ENCODE measurements at regions not wholly inside any gene's neighbourhood (a gene's known extent, or its start where the extent isn't known, plus 50 kb on each side); places are given as distances from the start of the nearest gene placed in this dataset.

DNA sequence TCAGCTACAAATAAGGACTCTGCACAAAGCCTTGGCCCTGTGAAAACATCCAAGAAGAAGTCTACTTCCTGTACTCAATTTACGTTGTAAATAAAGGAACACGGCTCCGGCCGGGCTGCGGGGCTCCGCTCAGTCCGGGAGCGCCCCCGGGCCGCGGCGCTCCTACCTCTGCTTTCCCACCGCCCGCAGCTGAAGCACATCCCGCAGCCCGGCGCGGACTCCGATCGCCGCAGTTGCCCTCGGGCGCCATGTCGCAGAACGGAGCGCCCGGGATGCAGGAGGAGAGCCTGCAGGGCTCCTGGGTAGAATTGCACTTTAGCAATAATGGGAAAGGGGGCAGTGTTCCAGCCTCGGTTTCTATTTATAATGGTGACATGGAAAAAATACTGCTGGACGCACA is 502.3 kb upstream of the FOXG1 start:
- Histone ChIP-seq H3K27me3 (ENCODE audit: control insufficient read depth in 3 of 3, insufficient read depth in 3 of 3, low read length in 3 of 3) (no peaks in the 10 kb centered on the region), H3K9ac (ENCODE audit: low read depth in 1 of 3, low read length in 3 of 3) (no peak overlapping the region), H3K27ac (ENCODE audit: low read depth, low read length) (no peak overlapping the region), H3K36me3 (ENCODE audit: control insufficient read depth in 3 of 3, insufficient read depth in 3 of 3, low read length in 3 of 3) (no peaks in the 10 kb centered on the region), H3K9me3 (ENCODE audit: control insufficient read depth in 3 of 3, low read length in 3 of 3) (peaks cover 0 to 3% (median 2%) of the 10 kb centered on the region in 3 donors), H3K4me1 (ENCODE audit: control insufficient read depth in 3 of 3, insufficient read depth in 3 of 3, low read length in 3 of 3) (no peaks in the 10 kb centered on the region), H3K4me3 (ENCODE audit: low read length in 3 of 3) (no peak overlapping the region)

DNA sequence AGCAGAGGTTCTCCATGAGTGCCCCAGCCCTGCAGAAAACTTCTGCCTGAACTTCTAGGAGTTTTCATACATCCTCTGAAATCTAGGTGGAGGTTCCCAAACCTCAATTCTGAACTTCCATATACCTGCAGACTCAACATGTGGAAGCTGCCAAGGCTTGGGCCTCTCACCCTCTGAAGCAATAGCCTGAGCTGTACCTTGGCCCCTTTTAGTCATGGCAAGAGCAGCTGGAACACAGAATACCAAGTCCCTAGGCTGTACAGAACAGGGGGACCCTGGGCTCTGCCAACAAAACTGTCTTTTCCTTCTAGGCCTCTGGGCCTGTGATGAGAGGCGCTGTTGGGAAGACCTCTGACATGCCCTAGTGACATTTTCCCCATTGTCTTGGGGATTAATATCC is 494.3 kb upstream of the FOXG1 start:
- peaks cover 0 to 3% (median 0%) of the 10 kb centered on the region in 3 donors for H3K9me3 ChIP-seq (ENCODE audit: control insufficient read depth in 3 of 3, low read length in 3 of 3)
- H3K27me3 ChIP-seq (ENCODE audit: control insufficient read depth in 3 of 3, insufficient read depth in 3 of 3, low read length in 3 of 3), result no peaks in the 10 kb centered on the region
- no peaks in the 10 kb centered on the region for H3K4me1 ChIP-seq (ENCODE audit: control insufficient read depth in 3 of 3, insufficient read depth in 3 of 3, low read length in 3 of 3)
- H3K4me3 ChIP-seq (ENCODE audit: low read length in 3 of 3), result no peak overlapping the region
- no peaks in the 10 kb centered on the region for H3K36me3 ChIP-seq (ENCODE audit: control insufficient read depth in 3 of 3, insufficient read depth in 3 of 3, low read length in 3 of 3)
- no peak overlapping the region for H3K9ac ChIP-seq (ENCODE audit: low read depth in 1 of 3, low read length in 3 of 3)
- H3K27ac ChIP-seq (ENCODE audit: low read depth, low read length), result no peak overlapping the region

DNA sequence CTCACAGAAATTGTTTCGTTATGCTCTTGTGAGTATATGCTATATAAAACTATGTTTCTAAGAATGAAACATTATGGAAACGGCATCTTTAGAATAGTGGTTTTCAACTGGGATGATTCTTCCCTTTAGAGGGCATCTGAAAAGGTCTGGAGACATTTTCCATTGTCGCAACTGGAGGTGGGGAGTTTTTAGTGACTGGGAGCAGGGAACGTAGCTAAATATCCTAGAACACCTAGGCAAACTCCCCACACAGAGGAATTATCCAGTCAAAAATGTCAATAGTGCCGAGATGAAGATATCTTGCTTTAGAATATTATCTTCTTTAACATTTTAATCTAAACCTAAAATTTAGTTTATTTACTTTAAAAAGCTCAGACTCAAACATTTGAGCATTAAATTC is 486.1 kb upstream of the FOXG1 start:
- no peaks in the 10 kb centered on the region for H3K27me3 ChIP-seq (ENCODE audit: control insufficient read depth in 3 of 3, insufficient read depth in 3 of 3, low read length in 3 of 3)
- no peak overlapping the region for H3K27ac ChIP-seq (ENCODE audit: low read depth, low read length)
- H3K4me1 ChIP-seq (ENCODE audit: control insufficient read depth in 3 of 3, insufficient read depth in 3 of 3, low read length in 3 of 3), result no peaks in the 10 kb centered on the region
- H3K36me3 ChIP-seq (ENCODE audit: control insufficient read depth in 3 of 3, insufficient read depth in 3 of 3, low read length in 3 of 3), result no peaks in the 10 kb centered on the region
- no peak overlapping the region for H3K9ac ChIP-seq (ENCODE audit: low read depth in 1 of 3, low read length in 3 of 3)
- H3K4me3 ChIP-seq (ENCODE audit: low read length in 3 of 3), result no peak overlapping the region
- H3K9me3 ChIP-seq (ENCODE audit: control insufficient read depth in 3 of 3, low read length in 3 of 3), result no peaks in the 10 kb centered on the region

DNA sequence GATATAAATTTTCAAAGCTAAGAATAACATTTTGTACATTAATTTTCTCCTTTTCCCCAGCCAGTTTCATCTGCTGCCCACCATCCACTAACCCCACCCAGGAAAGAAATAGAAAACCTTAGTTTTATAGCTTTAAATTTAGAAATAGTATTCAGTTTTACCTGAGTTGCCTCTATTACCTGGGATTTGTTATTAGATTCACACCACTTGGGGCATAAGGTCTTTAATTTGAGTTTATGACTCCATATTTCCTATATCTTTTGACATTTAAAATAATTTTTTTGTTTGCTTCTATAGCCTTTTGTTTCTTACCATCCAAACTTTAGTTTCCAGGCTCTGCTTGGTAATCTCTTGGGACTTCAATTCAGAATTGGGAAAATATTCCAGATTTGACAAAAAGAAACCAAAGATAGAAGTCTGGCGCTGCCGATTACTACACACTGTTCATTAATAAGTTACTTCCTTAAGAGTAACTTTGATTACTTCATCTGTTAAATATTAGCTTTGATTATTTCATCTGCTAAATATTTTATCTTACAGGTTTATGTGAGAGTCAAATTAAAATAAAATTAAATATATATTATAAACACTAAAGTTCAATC is 485.5 kb upstream of the FOXG1 start:
- Histone ChIP-seq H3K4me1 (ENCODE audit: control insufficient read depth in 3 of 3, insufficient read depth in 3 of 3, low read length in 3 of 3) (no peaks in the 10 kb centered on the region), H3K9ac (ENCODE audit: low read depth in 1 of 3, low read length in 3 of 3) (no peak overlapping the region), H3K36me3 (ENCODE audit: control insufficient read depth in 3 of 3, insufficient read depth in 3 of 3, low read length in 3 of 3) (no peaks in the 10 kb centered on the region), H3K9me3 (ENCODE audit: control insufficient read depth in 3 of 3, low read length in 3 of 3) (no peaks in the 10 kb centered on the region), H3K27ac (ENCODE audit: low read depth, low read length) (no peak overlapping the region), H3K4me3 (ENCODE audit: low read length in 3 of 3) (no peak overlapping the region), H3K27me3 (ENCODE audit: control insufficient read depth in 3 of 3, insufficient read depth in 3 of 3, low read length in 3 of 3) (no peaks in the 10 kb centered on the region)

DNA sequence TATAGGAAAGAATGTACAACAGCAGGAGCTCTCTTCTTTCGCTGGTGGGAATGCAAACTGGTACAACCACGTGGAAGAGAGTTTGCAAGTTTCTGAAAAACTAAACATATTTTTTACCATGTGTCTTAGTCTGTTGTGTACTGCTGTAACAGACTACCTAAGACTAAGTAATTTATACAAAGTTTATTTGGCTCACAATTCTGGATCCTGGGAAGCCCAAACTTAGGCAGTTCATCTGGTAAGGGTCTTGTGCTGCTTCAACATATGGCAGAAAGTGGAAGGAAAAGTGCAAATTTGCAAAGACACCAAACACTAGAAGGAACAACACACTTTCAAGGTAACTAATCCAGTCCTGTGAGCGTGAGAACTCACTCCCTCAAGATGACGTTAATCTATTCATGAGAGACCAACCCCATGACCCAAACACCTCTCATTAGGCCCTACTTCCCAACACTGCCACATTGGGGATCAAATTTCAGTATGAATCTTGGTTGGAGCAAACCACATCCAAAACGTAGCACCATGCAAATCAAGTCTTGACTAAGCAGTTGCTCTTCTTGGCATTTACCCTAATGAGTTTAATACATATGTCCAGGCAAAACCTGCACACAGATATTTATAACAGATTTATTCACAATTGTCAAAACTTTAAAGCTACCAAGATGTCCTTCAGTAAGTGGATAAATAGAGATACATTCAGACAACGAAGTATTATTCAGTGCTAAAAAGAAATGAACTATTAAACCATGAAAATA is 481.9 kb upstream of the FOXG1 start:
- H3K36me3 ChIP-seq (ENCODE audit: control insufficient read depth in 3 of 3, insufficient read depth in 3 of 3, low read length in 3 of 3), result no peaks in the 10 kb centered on the region
- H3K4me3 ChIP-seq (ENCODE audit: low read length in 3 of 3), result no peak overlapping the region
- no peak overlapping the region for H3K9ac ChIP-seq (ENCODE audit: low read depth in 1 of 3, low read length in 3 of 3)
- no peak overlapping the region for H3K27ac ChIP-seq (ENCODE audit: low read depth, low read length)
- no peaks in the 10 kb centered on the region for H3K4me1 ChIP-seq (ENCODE audit: control insufficient read depth in 3 of 3, insufficient read depth in 3 of 3, low read length in 3 of 3)
- H3K9me3 ChIP-seq (ENCODE audit: control insufficient read depth in 3 of 3, low read length in 3 of 3), result no peaks in the 10 kb centered on the region
- H3K27me3 ChIP-seq (ENCODE audit: control insufficient read depth in 3 of 3, insufficient read depth in 3 of 3, low read length in 3 of 3), result no peaks in the 10 kb centered on the region

DNA sequence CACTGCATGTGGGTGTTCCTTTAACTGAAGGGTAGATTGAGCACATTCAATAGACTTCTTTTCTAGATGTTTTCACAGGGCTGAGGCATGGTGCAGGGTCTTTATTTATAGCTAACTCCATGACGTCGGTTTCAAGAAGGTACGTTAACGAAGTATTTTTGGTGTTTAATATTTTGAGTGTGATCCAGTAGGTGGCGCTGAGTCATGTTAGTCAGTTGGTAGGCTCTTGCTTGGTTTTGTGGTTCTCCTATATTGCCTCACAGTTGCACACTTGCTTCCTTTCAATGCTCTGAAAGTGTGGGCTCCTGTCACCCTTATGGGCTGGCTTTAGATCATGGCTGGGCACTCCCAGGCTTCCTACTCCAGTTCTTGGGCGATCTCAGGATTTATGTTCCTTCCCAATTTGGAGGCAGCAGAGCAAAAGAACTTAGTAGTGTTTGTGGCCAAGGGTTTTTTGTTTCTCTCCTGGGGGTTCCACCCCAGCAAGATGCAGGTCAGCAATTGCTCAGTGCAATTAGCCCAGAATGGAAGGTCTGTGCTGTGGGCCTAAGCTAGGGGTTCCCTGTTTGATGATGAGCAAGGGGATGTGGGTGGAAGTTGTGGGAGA is 471.6 kb upstream of the FOXG1 start:
- Histone ChIP-seq H3K9me3 (ENCODE audit: control insufficient read depth in 3 of 3, low read length in 3 of 3) (no peaks in the 10 kb centered on the region), H3K27me3 (ENCODE audit: control insufficient read depth in 3 of 3, insufficient read depth in 3 of 3, low read length in 3 of 3) (no peaks in the 10 kb centered on the region), H3K27ac (ENCODE audit: low read depth, low read length) (no peak overlapping the region), H3K36me3 (ENCODE audit: control insufficient read depth in 3 of 3, insufficient read depth in 3 of 3, low read length in 3 of 3) (no peaks in the 10 kb centered on the region), H3K9ac (ENCODE audit: low read depth in 1 of 3, low read length in 3 of 3) (no peak overlapping the region), H3K4me1 (ENCODE audit: control insufficient read depth in 3 of 3, insufficient read depth in 3 of 3, low read length in 3 of 3) (no peaks in the 10 kb centered on the region), H3K4me3 (ENCODE audit: low read length in 3 of 3) (no peak overlapping the region)

DNA sequence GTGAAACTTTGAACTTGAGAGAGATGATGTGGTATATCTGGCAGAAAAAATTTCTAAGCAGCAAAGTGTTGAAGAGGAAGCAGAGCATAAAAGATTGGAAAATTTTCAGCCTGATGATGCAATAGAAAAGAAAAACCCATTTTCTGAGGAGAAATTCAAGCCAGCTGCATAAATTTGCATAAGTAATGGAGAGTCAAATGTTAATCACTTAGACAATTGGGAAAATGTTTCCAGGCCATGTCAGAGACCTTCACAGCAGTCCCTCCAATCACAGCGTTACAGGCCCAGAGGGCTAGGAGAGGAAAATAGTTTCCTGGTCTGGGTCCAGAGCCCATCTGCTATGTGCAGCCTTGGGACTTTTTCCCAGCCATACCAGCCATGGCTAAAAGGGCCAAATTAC is 469.0 kb upstream of the FOXG1 start:
- Histone ChIP-seq H3K36me3 (ENCODE audit: control insufficient read depth in 3 of 3, insufficient read depth in 3 of 3, low read length in 3 of 3) (no peaks in the 10 kb centered on the region), H3K9ac (ENCODE audit: low read depth in 1 of 3, low read length in 3 of 3) (no peak overlapping the region), H3K9me3 (ENCODE audit: control insufficient read depth in 3 of 3, low read length in 3 of 3) (no peaks in the 10 kb centered on the region), H3K27ac (ENCODE audit: low read depth, low read length) (no peak overlapping the region), H3K4me3 (ENCODE audit: low read length in 3 of 3) (no peak overlapping the region), H3K4me1 (ENCODE audit: control insufficient read depth in 3 of 3, insufficient read depth in 3 of 3, low read length in 3 of 3) (no peaks in the 10 kb centered on the region), H3K27me3 (ENCODE audit: control insufficient read depth in 3 of 3, insufficient read depth in 3 of 3, low read length in 3 of 3) (no peaks in the 10 kb centered on the region)

DNA sequence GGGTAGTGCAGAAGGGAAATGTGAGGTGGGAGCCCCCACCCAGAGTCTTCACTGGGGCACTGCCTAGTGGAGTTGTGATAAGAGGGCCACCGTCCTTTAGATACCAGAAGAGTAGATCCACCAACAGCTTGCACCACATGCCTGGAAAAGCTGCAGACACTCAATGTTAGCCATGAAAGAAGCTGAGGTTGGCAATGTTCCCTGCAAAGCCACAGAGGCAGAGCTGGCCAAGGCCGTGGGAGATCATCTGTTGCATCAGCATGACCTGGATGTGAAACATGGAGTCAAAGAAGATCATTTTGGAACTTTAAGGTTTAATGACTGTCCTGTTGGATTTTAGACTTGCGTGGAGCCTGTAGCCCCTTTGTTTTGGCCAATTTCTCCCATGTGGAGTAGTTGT is 468.4 kb upstream of the FOXG1 start:
- Histone ChIP-seq H3K36me3 (ENCODE audit: control insufficient read depth in 3 of 3, insufficient read depth in 3 of 3, low read length in 3 of 3) (no peaks in the 10 kb centered on the region), H3K4me3 (ENCODE audit: low read length in 3 of 3) (no peak overlapping the region), H3K27ac (ENCODE audit: low read depth, low read length) (no peak overlapping the region), H3K9me3 (ENCODE audit: control insufficient read depth in 3 of 3, low read length in 3 of 3) (no peaks in the 10 kb centered on the region), H3K9ac (ENCODE audit: low read depth in 1 of 3, low read length in 3 of 3) (no peak overlapping the region), H3K4me1 (ENCODE audit: control insufficient read depth in 3 of 3, insufficient read depth in 3 of 3, low read length in 3 of 3) (no peaks in the 10 kb centered on the region), H3K27me3 (ENCODE audit: control insufficient read depth in 3 of 3, insufficient read depth in 3 of 3, low read length in 3 of 3) (no peaks in the 10 kb centered on the region)

DNA sequence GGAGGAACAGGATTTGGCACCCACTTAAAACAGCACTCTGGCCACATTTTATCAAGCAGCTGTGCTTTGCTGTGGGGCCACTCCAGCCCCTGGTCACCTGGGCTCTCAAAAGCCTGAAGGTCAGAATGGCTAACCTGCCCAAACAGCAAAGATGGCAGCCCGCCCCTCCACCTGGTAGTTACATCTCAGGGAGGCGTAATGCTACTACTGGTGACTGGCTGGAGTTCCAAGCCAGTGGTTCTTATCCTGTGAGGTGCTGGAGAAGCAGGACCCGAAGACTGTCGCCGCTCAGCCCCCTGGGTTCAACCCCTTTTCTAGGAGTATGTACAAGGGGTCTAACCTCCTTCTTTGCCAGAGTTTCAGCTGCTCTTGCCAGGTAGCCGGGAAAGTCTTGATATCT is 467.4 kb upstream of the FOXG1 start:
- H3K27me3 ChIP-seq (ENCODE audit: control insufficient read depth in 3 of 3, insufficient read depth in 3 of 3, low read length in 3 of 3), result no peaks in the 10 kb centered on the region
- no peaks in the 10 kb centered on the region for H3K36me3 ChIP-seq (ENCODE audit: control insufficient read depth in 3 of 3, insufficient read depth in 3 of 3, low read length in 3 of 3)
- no peak overlapping the region for H3K27ac ChIP-seq (ENCODE audit: low read depth, low read length)
- no peaks in the 10 kb centered on the region for H3K9me3 ChIP-seq (ENCODE audit: control insufficient read depth in 3 of 3, low read length in 3 of 3)
- no peaks in the 10 kb centered on the region for H3K4me1 ChIP-seq (ENCODE audit: control insufficient read depth in 3 of 3, insufficient read depth in 3 of 3, low read length in 3 of 3)
- H3K4me3 ChIP-seq (ENCODE audit: low read length in 3 of 3), result no peak overlapping the region
- no peak overlapping the region for H3K9ac ChIP-seq (ENCODE audit: low read depth in 1 of 3, low read length in 3 of 3)

DNA sequence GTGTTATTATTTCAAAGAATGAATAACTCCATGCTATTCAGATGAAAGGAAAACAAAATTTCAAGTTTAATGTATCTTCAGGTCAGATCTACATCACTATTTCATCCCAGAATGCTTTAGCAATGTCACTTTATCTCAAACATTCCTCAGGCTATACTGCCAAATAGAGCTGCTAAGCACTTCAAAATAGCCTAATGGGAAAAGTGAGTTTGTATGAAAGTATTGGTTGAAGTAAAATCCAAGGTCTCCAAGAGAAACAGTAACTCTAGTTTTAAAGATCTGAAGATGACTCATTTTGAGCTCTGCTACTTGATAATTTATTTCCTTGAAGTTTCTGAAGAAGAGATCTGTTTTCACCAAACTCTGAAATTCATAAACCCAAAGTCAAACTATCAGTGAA is 466.2 kb upstream of the FOXG1 start:
- Histone ChIP-seq H3K9ac (ENCODE audit: low read depth in 1 of 3, low read length in 3 of 3) (no peak overlapping the region), H3K27me3 (ENCODE audit: control insufficient read depth in 3 of 3, insufficient read depth in 3 of 3, low read length in 3 of 3) (no peaks in the 10 kb centered on the region), H3K36me3 (ENCODE audit: control insufficient read depth in 3 of 3, insufficient read depth in 3 of 3, low read length in 3 of 3) (no peaks in the 10 kb centered on the region), H3K4me3 (ENCODE audit: low read length in 3 of 3) (no peak overlapping the region), H3K9me3 (ENCODE audit: control insufficient read depth in 3 of 3, low read length in 3 of 3) (no peaks in the 10 kb centered on the region), H3K4me1 (ENCODE audit: control insufficient read depth in 3 of 3, insufficient read depth in 3 of 3, low read length in 3 of 3) (no peaks in the 10 kb centered on the region), H3K27ac (ENCODE audit: low read depth, low read length) (no peak overlapping the region)

Data from skeletal muscle tissue (tissue), 3 donors.